Thoracic aorta (tissue), 2 donors: ENCODE measurements at regions not wholly inside any gene's neighbourhood (a gene's known extent, or its start where the extent isn't known, plus 50 kb on each side); places are given as distances from the start of the nearest gene placed in this dataset.
"Not testable (repeated sequence)": the region's sequence is repeated elsewhere in the genome, so short reads cannot be mapped to it uniquely, and the experiment has no call there.

Source experiments
- ATAC-seq: fragments of 150-250 bp; one replicate; pipeline ENCODE4 v1.8.0; 2017; ENCODE audit warnings: low read depth; ENCODE audit not compliant: insufficient number of reproducible peaks, low FRiP score
- DNase-seq: peaks from one replicate; pipeline ENCODE4 v3.0.0-alpha.2; 2020; ENCODE audit warnings: low spot score
- H3K27ac ChIP-seq, 2 donors: fragments of 200-600 bp; sonication (generic); 1 replicate in 1 of 2; 2 replicates in 1 of 2; pipeline ENCODE4 v1.5.1; 2016; ENCODE audit warnings: mild to moderate bottlenecking in 2 of 2, moderate library complexity in 2 of 2
- H3K27me3 ChIP-seq: fragments of 200-600 bp; sonication (generic); replicated peaks from 2 replicates; pipeline ENCODE4 v1.6.0; 2016; ENCODE audit warnings: mild to moderate bottlenecking; ENCODE audit not compliant: insufficient read depth
- H3K36me3 ChIP-seq: fragments of 200-600 bp; sonication (generic); one replicate; pipeline ENCODE4 v1.5.1; 2016
- H3K4me1 ChIP-seq, 2 donors: fragments of 200-600 bp; sonication (generic); 1 replicate in 1 of 2; 2 replicates in 1 of 2; pipeline versions ENCODE4 v1.5.1 to v1.6.0; 2016; ENCODE audit warnings: low read depth in 2 of 2, mild to moderate bottlenecking in 1 of 2; ENCODE audit not compliant: control insufficient read depth in 1 of 2
- H3K4me3 ChIP-seq: fragments of 200-600 bp; sonication (generic); 2 replicates; pipeline ENCODE4 v1.5.1; 2016; ENCODE audit warnings: mild to moderate bottlenecking
- H3K9me3 ChIP-seq: fragments of 200-600 bp; sonication (generic); 2 replicates; pipeline ENCODE4 v1.5.1; 2016
- TF ChIP-seq, protein P1 (sequence below): fragments of 200-600 bp; sonication (generic); IDR thresholded peaks from one replicate; pipeline ENCODE4 v1.5.1; 2019; ENCODE audit warnings: antibody characterized with exemption

GRCh38 chr5:108546939-108547338, 165.0 kb upstream of the FBXL17 start:
- H3K27ac ChIP-seq, result no peak overlapping the region
- ATAC-seq (no peak), DNase-seq (no peak)
- TF ChIP-seq, protein P1, sequence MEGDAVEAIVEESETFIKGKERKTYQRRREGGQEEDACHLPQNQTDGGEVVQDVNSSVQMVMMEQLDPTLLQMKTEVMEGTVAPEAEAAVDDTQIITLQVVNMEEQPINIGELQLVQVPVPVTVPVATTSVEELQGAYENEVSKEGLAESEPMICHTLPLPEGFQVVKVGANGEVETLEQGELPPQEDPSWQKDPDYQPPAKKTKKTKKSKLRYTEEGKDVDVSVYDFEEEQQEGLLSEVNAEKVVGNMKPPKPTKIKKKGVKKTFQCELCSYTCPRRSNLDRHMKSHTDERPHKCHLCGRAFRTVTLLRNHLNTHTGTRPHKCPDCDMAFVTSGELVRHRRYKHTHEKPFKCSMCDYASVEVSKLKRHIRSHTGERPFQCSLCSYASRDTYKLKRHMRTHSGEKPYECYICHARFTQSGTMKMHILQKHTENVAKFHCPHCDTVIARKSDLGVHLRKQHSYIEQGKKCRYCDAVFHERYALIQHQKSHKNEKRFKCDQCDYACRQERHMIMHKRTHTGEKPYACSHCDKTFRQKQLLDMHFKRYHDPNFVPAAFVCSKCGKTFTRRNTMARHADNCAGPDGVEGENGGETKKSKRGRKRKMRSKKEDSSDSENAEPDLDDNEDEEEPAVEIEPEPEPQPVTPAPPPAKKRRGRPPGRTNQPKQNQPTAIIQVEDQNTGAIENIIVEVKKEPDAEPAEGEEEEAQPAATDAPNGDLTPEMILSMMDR, result no peak
- no peaks in the 10 kb centered on the region for H3K27me3 ChIP-seq
- H3K4me3 ChIP-seq, result no peak overlapping the region
- no peaks in the 10 kb centered on the region for H3K36me3 ChIP-seq
- no peaks in the 10 kb centered on the region for H3K4me1 ChIP-seq
- H3K9me3 ChIP-seq, result no peaks in the 10 kb centered on the region

GRCh38 chr5:108545301-108545700, 163.4 kb upstream of the FBXL17 start:
- TF ChIP-seq, protein P1, result no peak
- no peaks in the 10 kb centered on the region for H3K27me3 ChIP-seq
- H3K4me3 ChIP-seq, result no peak overlapping the region
- no peak overlapping the region for H3K27ac ChIP-seq
- ATAC-seq (no peak), DNase-seq (no peak)
- no peaks in the 10 kb centered on the region for H3K36me3 ChIP-seq
- no peaks in the 10 kb centered on the region for H3K9me3 ChIP-seq
- no peaks in the 10 kb centered on the region for H3K4me1 ChIP-seq

DNA sequence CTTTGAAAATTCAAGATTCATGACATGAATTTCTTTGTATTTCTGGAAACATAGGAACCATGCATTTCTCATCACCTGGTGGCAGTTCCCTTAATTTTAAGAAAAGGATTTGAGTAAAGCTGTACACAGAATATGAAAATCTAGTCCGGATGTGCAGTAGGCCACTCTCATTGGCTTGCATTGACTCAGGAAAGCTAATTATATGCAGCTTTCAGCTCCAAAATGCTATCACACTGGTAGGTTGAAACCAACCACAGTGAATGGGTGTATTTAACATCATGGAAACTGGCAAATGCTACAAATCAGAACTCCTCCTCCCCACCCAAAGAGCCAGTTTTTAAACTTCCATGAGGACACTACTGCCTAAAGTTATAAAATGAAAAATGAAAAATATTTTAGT, 161.6 kb upstream of the FBXL17 start:
- no peak for ATAC-seq
- DNase-seq, result no peak
- TF ChIP-seq, protein P1, result no peak
- Histone ChIP-seq H3K27me3 (no peaks in the 10 kb centered on the region), H3K36me3 (no peaks in the 10 kb centered on the region), H3K27ac (no peak overlapping the region), H3K4me3 (no peak overlapping the region), H3K4me1 (no peaks in the 10 kb centered on the region), H3K9me3 (no peaks in the 10 kb centered on the region)

DNA sequence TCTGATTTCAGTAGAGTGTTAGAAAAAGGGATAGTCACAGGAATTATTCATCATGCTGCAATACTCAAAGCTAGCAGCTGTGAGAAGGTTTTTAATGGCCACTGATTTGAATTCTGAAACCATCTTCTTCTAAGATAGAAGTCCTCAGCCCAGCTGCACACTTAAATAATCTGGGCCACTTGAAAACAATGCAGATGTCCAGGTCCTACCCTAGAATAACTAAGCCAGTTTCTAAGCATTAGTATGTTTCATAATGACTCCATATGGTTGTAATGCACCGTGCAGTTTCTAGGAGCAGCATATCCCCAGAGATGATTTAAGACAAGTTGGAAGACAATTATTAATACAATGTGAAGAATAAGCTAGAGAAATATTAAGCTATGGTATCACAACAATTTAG, 159.9 kb upstream of the FBXL17 start:
- no peak for ATAC-seq
- H3K36me3 ChIP-seq, result no peaks in the 10 kb centered on the region
- no peaks in the 10 kb centered on the region for H3K9me3 ChIP-seq
- TF ChIP-seq, protein P1, result no peak
- H3K27me3 ChIP-seq, result no peaks in the 10 kb centered on the region
- no peak overlapping the region for H3K4me3 ChIP-seq
- DNase-seq, result no peak
- H3K4me1 ChIP-seq, result no peaks in the 10 kb centered on the region
- no peak overlapping the region for H3K27ac ChIP-seq

DNA sequence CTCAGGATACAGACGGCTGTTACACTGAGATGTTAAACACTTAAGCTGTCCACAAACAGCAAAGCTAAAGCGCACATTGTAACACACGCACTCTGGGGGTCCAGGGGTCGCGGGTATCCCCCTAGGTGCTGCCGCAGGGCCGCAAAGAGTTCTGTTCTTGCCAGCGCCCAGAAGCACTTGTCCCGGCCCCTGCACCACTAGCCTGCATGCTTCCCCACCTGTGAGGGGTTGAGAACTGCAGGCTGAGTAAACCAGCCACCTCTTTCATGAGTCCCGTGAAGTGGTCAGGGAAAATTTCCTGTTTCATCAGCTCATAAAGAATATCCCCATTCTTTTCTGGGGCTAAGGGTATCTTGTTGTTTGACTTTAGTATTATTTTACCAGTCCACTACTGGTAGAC, 154.4 kb upstream of the FBXL17 start:
- Histone ChIP-seq H3K27ac (no peak overlapping the region), H3K9me3 (no peaks in the 10 kb centered on the region), H3K4me1 (no peaks in the 10 kb centered on the region), H3K36me3 (no peaks in the 10 kb centered on the region), H3K27me3 (no peaks in the 10 kb centered on the region), H3K4me3 (no peak overlapping the region)
- ATAC-seq (no peak), DNase-seq (no peak)
- TF ChIP-seq, protein P1, result no peak

DNA sequence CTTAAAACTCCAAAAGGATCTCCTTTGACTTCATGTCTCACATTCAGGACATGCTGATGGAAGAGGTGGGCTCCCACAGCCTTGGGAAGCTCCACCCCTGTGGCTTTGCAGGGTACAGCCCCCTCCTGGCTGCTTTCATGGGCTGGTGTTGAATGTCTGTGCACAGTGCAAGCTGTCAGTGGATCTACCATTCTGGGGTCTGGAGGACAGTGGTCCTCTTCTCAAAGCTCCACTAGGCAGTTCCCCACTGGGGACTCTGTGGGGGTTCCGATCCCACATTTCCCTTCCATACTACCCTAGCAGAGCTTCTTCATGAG, 150.2 kb upstream of the FBXL17 start:
- ATAC-seq, H3K9me3 ChIP-seq, H3K36me3 ChIP-seq, H3K4me1 ChIP-seq, H3K27ac ChIP-seq, H3K4me3 ChIP-seq, DNase-seq, H3K27me3 ChIP-seq: not testable (repeated sequence)
